GM21528 (cell line): ENCODE measurements at regions not wholly inside any gene's neighbourhood (a gene's known extent, or its start where the extent isn't known, plus 50 kb on each side); places are given as distances from the start of the nearest gene placed in this dataset.
"Not testable (repeated sequence)": the region's sequence is repeated elsewhere in the genome, so short reads cannot be mapped to it uniquely, and the experiment has no call there.

ENCODE experiments used
- ATAC-seq: cut with Tn5 transposase; IDR thresholded peaks from one replicate; pipeline ENCODE4 v1.9.1; 2021; ENCODE audit warnings: mild to moderate bottlenecking, moderate library complexity; ENCODE audit not compliant: unreplicated experiment, low FRiP score

DNA sequence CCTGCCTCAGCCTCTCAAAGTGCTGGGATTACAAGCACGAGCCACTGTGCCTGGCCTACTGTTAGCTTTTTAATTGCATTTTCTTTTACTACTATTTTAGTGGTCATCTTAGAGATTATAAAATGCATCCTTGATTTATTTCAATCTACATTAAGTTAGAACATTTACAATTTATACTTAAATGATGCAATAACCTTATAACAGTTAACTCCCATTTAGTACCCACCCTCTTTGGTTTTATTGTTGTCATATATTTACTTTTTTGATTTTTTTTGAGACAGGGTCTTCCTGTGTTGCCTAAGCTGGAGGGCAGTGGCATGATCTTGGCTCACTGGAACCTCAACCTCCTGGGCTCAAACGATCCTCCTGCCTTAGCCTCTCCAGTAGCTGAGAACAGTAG lies 77.3 kb downstream of the PPCDC start:
- ATAC-seq, result no peak

DNA sequence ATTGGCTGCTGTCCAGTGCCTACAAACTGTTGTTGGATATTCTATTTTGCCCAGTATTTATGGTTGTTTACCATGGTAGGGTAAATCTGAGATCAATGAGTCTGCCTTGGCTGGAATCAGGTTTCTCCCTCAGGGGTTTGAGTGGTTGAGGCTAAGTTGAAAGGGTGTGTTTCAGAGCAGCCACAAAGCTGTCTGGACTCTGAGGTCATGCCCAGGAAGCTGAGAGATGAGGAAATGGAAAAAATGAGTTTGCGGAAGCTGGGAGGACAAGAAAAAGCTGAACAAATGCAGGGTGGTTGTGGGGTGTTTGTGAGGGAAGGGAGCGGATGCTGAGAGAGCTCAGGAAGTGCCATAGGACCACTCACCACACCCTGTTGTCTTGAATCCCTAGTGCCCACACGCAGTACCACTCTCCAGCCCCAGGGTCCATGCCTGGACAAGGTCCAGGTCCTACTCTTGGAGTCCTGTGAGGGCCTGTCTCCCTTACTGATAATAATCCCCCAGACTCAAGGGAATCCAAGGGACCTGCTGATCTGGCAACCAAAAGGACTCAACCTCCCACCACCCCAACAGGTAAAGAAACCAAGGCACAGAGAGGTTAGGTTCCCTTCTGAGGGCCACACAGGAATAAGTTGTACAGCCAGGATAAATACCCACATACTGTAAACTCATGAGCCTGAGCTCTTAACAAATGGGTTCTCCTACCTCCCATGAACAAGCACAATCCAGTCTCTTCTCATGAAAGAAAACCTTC lies 81.6 kb downstream of the PPCDC start:
- ATAC-seq, result no peak

DNA sequence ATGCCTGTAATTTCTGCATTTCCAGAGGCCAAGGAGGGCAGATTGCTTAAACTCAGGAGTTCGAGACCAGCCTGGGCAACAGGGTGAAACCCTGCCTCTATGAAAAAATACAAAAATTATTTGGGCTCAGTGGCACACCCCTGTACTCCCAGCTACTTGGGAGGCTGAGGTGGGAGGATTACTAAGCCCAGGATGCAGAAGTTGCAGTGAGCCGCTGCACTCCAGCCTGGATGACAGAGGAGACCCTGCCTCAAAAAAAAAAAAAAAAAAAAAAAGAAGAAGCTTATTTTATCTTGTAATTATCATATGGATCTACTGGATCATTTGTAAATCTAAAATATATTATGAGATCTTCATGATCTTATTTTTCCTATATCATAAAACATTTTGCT lies 84.1 kb downstream of the PPCDC start:
- no peak for ATAC-seq

DNA sequence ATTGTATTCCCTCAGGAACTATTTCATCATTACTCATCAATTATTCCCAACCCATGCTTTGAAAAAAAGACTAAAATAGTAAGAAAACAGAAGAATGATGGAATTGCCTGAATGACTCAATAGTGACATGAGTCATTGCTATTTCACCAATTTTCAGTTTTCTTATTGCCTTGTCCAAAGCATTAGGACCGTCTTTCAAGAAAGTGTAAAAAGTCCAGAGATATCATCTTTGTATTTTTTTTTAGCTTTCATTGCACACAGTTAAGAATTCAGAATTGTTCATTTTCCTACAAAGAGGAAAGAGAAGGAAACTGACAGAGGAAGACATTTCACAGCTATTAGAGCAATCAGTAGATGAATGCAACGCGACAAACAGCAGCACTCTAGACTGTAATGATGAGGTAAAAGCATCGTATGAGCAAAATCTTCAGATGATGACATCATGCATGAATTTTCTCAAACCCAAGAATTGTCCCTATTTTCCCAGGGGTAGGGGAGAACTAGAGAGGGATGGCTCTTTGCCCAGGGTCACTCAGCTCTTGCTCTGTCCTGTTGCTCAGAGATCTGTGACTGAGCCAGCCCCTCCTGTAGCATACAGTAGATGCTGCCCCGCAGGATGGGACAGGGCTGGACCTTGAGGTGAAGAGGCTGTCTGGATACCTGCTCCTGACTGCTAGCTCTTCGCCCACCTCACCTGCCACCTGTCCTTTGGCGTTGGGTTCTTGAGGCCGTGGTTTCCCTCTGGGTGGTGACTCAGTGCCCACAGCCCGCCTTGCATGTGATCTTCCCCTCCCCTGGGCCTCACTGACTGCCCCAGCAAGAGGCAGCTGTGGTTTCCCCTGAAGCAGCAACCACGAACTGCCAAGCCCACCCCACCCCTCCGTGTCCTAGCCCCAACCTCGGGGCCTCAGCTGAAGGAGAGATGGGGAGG lies 84.8 kb downstream of the PPCDC start:
- ATAC-seq, result no peak

DNA sequence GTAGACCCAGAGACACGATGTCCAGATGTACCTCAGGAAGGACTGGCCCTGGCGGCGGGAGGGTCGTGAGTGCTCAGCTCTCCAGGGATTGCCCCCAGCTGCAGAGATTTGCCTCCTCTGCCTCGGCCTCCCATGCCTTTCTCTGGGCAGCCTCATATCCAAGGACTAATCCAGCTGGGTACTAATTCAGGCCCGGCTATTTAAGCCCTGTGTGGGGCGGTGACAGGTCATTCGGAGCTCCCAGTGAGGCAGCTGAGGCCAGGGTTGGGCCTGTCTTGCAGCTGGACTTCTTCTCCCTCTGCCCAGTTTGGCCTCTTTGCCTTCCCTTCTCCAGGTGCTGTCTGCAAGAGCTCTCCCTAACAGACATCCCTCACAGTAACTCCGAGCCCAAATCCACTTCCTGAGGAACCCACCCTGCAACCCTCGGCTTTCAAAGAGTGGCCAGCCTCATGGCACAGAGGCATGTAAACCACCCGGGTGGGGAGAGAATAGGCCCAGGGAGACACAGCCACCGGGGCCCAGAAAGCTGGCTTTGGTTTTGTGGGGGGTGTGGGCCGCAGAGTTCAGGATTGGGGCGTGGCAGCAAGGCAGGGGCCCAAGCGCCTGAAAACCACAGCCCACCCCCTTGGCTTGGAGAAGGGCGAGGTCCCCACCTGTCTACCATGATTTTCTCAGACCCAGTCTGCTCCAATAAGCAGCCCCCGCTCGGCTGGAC lies 85.8 kb downstream of the PPCDC start:
- no peak for ATAC-seq

DNA sequence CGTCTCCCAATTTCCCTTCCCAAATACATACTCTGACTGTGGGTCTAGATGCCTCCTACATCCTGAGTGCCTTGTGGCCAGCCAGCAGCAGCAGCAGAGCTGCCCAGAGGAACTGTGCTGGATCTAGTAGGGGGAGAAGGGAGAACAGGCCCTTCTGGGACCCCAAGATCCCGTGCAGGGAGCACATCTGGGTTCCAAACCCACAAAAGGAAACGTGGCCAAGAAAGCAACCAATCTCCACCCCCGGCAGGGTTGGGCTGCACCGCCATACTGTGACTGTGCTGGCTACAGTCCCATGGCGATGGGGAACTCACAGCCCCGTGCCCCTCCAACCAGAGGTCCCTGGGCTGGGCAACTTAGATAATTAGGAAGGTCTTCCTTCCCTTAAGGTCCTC lies 86.3 kb downstream of the PPCDC start:
- no peak for ATAC-seq

DNA sequence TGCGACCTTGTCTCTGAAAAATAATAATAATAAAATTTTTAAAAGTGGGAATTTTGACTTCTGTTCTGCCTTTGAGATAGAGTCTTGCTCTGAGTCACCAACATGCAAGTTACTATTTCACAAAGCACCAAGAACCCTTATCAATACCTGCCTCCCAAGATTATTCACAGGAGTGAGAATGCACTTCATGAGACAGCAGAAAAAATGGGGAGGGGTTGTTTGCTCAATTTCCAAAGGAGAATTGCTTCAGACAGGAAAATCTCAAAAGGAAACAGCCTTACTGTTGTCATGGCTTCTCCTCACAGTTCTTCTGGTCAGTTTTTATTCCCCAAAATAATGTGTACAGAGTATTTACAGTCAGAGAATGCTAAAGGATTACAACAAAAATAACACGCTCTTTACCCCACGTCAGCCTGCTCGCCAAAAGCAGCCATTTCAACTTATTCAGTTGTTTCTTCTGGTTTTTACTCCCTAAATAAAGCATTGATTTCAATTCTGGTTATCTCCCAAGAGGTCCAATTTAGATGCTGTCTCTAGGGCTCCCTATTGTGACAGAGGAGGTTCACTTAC lies 89.0 kb downstream of the PPCDC start:
- no peak for ATAC-seq

DNA sequence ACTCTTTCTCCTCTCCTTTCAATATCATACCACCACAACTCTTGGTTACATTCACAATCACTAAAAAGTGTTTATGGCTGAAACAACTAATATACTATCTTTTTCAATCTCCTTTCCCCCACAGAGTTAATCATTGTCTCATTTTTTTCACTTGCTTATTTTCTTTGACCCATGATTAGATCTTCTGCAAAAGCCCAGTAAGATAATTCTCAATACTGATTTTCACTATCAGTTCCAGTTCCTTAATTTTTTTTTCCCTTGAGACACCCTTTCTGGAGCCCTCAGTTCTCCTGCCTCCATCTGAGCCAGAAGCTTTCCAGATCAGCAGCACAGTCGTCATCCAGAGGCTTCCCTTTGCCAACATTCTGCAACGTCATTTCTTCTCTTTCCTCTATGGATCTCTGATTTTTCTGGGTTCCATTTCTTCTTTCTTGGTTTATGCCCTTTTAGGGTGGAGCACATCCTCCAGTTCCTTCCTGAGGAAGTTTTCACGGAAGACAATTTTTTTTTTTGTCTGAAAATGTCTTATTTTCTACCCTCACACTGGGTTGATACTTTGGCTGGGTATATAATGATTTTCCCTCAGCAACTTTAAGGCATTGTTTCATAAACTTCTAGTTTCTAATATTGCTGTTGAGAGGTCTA lies 88.7 kb upstream of the C15orf39 start:
- ATAC-seq, result peak; percentile 52

DNA sequence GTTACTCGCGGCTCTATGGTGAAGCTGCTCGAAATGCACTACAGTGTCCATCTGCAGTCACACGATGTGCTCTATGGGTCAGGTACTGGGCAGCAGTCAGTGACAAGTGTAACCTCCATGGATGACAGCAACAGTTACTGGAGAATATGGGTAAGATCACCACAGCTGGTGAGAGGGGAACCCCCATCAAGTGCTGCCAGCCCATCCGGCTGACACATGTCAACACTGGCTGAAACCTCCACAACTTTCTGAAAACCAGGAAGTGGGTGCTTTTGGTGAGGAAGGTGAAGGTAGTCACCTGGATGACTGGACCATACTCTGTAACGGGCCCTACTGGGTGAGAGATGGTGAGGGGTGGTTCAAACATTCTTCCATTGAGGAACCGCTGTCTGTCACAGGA lies 87.4 kb upstream of the C15orf39 start:
- no peak for ATAC-seq

DNA sequence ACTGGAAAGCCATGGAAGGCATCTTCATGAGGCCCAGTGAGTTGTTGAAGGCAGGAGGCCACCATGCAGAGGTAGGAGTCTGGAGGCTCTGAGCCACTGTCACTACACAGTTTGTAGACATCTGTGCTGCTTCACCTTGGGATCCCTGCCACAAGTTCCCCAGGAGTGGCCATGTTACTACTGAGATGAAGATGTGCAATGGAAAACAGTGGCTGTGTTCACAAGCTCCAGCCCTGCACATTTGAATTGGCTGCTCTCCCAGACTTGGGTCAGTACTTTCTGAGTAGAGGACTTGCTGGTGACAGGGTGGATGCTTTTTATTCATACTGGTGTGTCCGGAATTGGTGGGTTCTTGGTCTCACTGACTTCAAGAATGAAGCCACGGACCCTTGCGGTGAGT lies 86.9 kb upstream of the C15orf39 start:
- ATAC-seq, result no peak

DNA sequence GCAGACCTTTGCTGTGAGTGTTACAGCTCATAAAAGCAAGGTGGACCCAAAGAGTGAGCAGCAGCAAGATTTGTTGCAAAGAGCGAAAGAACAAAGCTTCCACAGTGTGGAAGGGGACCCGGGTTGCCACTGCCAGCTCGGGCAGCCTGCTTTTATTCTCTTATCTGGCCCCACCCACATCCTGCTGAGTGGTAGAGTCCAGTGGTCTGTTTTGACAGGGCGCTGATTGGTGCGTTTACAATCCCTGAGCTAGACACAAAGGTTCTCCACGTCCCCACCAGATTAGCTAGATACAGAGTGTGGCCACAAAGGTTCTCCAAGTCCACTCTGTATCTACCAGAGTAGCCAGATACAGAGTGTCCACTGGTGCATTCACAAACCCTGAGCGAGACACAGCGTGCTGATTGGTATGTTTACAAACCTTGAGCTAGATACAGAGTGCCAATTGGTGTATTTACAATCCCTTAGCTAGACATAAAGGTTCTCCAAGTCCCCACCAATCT lies 86.2 kb upstream of the C15orf39 start:
- not testable (repeated sequence) for ATAC-seq

DNA sequence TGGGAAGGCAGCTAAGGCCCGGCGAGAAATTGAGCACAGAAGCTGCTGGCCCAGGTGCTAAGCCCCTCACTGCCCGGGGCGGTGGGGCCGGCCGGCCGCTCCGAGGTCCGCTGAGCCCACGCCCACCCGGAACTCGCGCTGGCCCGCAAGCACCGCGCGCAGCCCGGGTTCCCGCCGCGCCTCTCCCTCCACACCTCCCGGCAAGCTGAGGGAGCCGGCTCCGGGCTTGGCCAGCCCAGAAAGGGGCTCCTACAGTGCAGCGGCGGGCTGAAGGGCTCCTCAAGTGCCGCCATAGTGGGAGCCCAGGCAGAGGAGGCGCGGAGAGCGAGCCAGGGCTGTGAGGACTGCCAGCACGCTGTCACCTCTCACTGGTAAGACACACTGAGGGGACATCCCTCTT lies 85.5 kb upstream of the C15orf39 start:
- ATAC-seq, result not testable (repeated sequence)

DNA sequence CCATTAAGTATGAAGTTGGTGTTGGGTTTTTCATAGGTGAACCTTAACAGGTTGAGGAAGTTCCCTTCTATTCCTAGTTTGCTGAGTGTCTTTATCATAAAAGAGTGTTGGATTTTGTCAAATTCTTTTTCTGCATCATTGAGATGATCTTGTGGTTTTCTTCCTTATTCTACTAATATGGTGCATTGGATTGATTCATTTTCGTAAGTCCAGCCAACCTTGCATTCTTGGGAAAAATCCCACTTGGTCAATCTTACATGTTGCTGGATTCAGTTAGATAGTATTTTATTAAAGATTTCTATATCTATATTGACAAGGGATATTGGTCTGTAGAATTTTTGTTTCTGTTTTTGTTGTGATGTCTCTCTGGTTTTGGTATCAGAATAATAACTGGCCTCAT lies 83.7 kb upstream of the C15orf39 start:
- no peak for ATAC-seq

DNA sequence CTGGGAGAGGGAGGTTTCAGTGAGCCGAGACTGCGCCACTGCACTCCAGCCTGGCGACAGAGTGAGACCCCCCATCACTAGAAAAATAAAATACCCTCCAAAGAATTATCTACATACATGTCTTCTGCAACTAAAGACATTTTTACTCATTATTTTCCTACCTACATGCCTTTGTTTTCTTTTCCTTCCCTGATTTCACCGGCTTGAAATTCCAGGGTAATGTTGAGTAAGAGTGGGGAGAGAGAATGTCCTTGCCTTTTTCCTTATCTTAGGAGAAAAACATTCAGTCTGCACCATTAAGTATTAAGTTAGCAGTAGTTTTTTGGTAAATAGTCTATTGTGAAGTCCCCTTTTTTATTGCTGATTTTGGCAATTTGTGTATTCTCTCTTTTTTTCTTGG lies 82.4 kb upstream of the C15orf39 start:
- not testable (repeated sequence) for ATAC-seq

DNA sequence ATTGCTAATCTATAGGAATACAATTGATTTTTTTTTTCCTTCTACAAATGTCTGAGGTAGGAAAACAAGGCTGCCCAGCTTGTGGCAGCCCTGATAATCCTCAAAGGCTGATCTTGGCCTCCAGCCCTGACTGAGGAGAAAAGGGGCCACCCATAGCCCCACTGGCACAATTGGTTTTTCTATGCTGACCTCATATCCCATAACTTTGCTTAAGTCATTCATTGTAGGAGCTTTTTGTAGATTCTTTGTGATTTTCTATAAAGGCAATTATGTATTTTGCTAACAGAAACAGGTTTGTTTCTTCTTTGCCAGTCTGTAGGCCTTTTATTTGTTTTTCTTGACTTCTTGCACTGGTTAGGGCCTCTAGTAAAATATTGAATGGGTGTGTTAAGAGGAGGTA lies 80.2 kb upstream of the C15orf39 start:
- ATAC-seq, result no peak

DNA sequence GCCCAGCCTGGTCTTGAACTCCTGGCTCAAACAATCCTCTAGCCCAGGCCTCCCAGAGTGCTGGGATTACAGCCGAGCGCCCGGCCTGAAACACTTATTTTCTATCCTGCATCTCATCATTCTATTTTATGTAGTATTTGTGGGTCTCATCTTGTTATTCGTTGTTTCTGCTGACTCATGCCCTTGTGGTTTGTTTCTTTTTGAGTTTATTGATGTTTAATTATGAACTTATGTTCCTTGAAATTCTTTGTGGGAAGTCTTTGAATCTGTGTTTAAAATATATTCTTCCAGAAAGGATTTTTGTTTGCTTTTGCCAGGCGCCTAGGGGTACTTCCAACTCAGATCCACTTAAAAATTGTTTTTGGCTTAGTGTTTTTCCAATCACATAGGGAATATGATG lies 78.3 kb upstream of the C15orf39 start:
- ATAC-seq, result no peak

DNA sequence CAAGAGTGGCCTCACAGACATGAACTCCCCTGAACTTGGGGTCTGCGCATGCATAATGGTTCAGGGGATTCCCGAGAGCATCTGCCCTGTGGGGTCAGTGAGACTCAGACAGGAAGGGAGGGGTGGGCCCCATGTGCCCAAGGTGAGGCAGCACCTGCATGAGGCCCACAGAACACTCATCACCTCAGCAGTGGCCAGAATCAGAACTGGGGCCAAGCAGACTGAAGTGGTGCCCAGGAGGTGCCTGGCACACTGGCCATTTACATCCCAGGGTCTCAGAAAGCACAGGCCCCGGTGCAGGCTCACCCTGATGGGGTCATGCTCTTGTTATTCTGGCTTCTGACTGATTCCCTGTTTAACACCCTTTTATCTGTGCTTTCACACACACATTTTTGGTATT lies 77.4 kb upstream of the C15orf39 start:
- ATAC-seq, result not testable (repeated sequence)

DNA sequence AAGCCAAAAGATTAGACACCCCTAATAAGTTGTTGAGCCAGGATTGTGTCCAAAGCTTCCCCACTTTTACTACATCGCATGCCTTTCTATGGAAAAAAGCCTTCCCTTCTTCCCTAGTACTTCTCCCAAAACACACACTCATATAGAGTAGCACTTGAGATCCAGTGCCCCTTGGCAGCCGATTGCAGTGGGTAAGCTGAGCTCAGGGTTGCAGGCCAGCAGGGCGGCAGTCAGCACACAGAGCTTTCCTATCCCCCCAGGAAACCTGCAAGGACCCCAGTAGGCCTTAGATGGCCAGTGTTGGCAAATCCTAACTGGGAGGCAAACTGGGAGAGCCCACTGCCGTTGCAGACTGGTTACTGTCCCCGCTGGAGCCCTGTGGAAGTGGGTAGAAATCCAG lies 75.7 kb upstream of the C15orf39 start:
- ATAC-seq, result no peak

DNA sequence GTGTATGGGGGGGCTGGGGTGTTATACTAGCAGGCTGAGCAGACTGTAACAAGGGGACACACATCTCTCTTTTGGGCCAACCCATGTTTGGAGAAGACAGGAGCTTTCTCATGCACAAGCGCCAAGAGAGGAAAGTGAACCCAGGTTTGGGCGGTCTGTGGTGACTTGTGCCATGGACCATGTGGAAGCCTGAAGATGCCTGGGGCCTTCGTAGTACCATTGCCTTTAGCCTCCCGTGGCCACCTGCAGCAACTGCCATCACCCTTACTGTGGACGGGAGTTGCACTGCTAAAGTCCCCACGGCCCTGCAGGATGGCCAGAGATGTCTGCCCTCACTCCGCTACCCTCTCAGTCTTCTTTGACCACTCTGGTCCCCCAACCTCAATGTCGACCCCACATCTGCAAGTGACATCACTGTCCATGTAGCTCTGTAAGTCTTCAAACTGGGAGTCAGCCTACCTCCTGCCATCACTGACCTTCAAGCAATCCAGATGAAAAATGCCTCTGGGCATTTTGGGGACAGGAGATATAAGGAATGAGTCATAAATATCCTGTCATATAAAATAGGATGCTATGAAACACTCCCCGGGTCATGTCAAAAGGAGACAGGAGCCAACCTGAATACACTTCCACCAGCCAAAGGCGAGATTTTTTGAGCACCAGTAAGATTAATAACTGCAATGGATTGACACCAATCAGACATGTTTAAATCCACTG lies 74.7 kb upstream of the C15orf39 start:
- ATAC-seq, result no peak

DNA sequence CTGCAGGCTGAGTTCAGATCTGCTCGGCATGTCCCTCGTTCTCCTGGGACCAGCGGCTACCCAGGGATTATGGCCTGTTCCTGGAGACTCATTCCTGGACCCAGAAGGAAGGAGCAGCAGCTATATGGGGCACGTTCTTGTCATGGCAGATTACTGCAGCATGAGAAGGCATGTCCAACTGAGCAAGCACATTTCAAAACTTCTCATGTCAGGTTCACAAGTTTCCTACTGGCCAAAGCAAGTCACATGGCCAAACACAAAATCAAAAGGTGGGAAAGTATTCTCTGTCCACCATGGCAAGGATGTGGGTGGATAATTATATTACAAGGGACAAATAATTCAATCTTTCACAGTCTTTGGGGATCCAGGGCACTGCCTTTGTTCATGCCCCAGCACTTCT lies 71.9 kb upstream of the C15orf39 start:
- no peak for ATAC-seq
